Osteocyte (in vitro differentiated cells): ENCODE measurements at regions not wholly inside any gene's neighbourhood (a gene's known extent, or its start where the extent isn't known, plus 50 kb on each side); places are given as distances from the start of the nearest gene placed in this dataset.

ENCODE experiments used
- DNase-seq: peaks from one replicate; pipeline ENCODE4 v3.0.0; 2021; ENCODE audit warnings: mixed read lengths; ENCODE audit not compliant: unreplicated experiment; ENCODE audit errors: extremely low spot score
- H3K27ac Mint-ChIP-seq: one replicate; pipeline ENCODE4 v1.8.0; 2021; ENCODE audit warnings: mild to moderate bottlenecking, mixed read lengths; ENCODE audit not compliant: unreplicated experiment
- H3K27me3 Mint-ChIP-seq: one replicate; pipeline ENCODE4 v1.8.0; 2021; ENCODE audit warnings: mixed read lengths; ENCODE audit not compliant: unreplicated experiment
- H3K36me3 Mint-ChIP-seq: one replicate; pipeline ENCODE4 v1.8.0; 2021; ENCODE audit warnings: mixed read lengths; ENCODE audit not compliant: unreplicated experiment
- H3K4me1 Mint-ChIP-seq: one replicate; pipeline ENCODE4 v1.8.0; 2021; ENCODE audit warnings: mixed read lengths; ENCODE audit not compliant: unreplicated experiment
- H3K4me3 Mint-ChIP-seq: one replicate; pipeline ENCODE4 v1.8.0; 2021; ENCODE audit warnings: mild to moderate bottlenecking, moderate library complexity, mixed read lengths; ENCODE audit not compliant: unreplicated experiment
- H3K9me3 Mint-ChIP-seq: one replicate; pipeline ENCODE4 v1.8.0; 2021; ENCODE audit warnings: mixed read lengths; ENCODE audit not compliant: unreplicated experiment
- TF ChIP-seq, protein P1 (sequence below): fragments of 200-600 bp; sonication (generic); IDR thresholded peaks from 2 replicates; pipeline ENCODE4 v1.5.0; 2021; ENCODE audit warnings: antibody characterized with exemption, mild to moderate bottlenecking, moderate library complexity

DNA sequence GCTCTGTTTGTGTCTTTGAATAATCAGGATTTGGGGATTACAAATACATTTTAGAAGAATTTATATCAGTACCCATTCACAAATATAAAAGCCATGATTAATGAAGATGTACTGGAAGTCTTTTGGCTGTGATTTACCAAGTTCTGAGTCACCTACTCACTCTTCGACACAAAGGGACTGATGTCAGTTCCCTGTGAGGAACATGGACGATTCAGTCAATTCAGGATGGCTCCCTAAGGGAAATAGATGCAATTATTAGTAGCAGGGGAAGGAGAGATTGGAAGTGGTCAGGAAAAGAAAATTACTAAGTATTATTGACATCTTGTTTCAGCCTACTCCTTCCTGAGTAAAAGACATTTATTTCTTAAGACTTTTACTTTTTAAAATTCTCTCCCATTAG is 550.7 kb upstream of the SLIT2 start:
- H3K36me3 Mint-ChIP-seq = peaks cover 4% of the 10 kb centered on the region
- no peaks in the 10 kb centered on the region for H3K27me3 Mint-ChIP-seq
- no peak overlapping the region for H3K4me3 Mint-ChIP-seq
- no peak for DNase-seq
- no peaks in the 10 kb centered on the region for H3K4me1 Mint-ChIP-seq
- H3K9me3 Mint-ChIP-seq = peaks cover 20% of the 10 kb centered on the region
- H3K27ac Mint-ChIP-seq = no peak overlapping the region
- TF ChIP-seq, protein P1, sequence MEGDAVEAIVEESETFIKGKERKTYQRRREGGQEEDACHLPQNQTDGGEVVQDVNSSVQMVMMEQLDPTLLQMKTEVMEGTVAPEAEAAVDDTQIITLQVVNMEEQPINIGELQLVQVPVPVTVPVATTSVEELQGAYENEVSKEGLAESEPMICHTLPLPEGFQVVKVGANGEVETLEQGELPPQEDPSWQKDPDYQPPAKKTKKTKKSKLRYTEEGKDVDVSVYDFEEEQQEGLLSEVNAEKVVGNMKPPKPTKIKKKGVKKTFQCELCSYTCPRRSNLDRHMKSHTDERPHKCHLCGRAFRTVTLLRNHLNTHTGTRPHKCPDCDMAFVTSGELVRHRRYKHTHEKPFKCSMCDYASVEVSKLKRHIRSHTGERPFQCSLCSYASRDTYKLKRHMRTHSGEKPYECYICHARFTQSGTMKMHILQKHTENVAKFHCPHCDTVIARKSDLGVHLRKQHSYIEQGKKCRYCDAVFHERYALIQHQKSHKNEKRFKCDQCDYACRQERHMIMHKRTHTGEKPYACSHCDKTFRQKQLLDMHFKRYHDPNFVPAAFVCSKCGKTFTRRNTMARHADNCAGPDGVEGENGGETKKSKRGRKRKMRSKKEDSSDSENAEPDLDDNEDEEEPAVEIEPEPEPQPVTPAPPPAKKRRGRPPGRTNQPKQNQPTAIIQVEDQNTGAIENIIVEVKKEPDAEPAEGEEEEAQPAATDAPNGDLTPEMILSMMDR = no peak

DNA sequence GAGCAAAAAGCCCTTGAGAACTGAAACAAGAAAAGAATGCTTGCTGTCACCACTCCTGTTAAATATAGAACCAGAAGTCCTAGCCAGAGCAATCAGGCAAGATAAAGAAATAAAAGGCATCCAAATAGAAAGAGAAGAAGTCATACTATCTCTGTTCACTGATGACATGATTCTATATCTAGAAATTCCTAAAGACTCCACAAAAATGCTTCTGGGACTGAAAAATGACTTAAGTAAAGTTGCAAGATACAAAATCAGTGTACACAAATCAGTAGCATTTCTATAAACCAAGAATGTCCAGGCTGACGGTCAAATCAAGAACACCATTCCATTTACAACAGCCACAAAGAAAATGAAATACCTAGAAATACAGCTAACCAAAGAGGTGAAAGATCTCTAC is 552.7 kb upstream of the SLIT2 start:
- Mint-ChIP-seq H3K9me3 (peaks cover 20% of the 10 kb centered on the region), H3K4me1 (peaks cover 4% of the 10 kb centered on the region), H3K27me3 (no peaks in the 10 kb centered on the region), H3K36me3 (peaks cover 4% of the 10 kb centered on the region), H3K27ac (no peak overlapping the region), H3K4me3 (no peak overlapping the region)
- TF ChIP-seq, protein P1 = no peak
- DNase-seq = no peak

DNA sequence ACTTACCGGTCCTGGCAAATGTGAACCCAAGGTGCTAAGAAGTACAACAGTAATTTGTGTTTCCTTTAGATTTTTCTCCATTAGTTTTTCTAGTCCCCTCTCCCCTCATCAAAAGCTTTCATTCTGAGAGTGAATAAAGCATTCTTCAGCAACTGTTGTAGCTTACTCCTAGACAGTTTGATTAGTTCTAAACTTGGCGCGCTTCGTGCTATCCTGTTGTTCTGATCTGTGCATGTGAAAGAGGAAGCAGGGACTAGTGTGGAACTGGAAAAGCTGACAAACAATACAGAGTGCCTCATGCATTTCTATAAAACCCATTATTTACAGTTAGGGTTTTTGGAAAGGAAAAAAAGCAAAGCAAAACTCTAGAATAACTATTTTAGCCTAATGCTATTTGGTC is 556.9 kb upstream of the SLIT2 start:
- H3K27me3 Mint-ChIP-seq = no peaks in the 10 kb centered on the region
- TF ChIP-seq, protein P1 = no peak
- H3K4me3 Mint-ChIP-seq = no peak overlapping the region
- H3K27ac Mint-ChIP-seq = no peak overlapping the region
- DNase-seq = no peak
- peaks cover 17% of the 10 kb centered on the region for H3K4me1 Mint-ChIP-seq
- peaks cover 4% of the 10 kb centered on the region for H3K36me3 Mint-ChIP-seq
- peaks cover 20% of the 10 kb centered on the region for H3K9me3 Mint-ChIP-seq

DNA sequence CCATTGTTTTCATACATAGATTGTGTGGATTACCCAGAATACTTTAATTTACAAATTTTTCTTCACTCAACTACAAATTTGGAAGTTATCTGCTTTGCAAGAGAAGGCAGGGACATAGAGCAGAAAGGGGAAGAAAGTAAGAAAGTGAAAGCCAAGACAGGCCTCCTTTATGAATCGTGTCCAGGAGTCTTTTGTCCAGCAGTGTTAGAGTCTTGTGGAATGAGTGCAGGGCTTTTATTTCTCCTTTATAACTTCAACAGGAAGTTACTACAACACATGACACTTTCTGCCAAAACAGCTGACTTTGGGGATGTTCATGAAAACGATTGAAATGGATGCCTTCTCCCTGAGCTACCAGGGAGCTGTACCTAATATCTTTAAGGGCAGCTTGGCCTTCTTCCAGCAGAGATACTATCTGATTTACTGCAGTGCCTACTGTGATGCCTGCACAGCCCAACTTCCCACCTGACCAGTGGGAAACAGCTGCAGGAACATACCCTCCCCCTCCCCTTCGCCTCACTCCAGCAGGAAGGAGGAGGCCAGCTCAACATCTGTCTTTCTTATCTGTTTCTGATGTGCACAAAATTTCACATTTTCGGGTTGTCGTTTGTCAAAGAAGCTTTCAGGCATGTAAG is 557.7 kb upstream of the SLIT2 start:
- Mint-ChIP-seq H3K4me3 (no peak overlapping the region), H3K36me3 (peaks cover 4% of the 10 kb centered on the region), H3K9me3 (peaks cover 17% of the 10 kb centered on the region), H3K27ac (no peak overlapping the region), H3K27me3 (no peaks in the 10 kb centered on the region), H3K4me1 (peaks cover 24% of the 10 kb centered on the region)
- no peak for DNase-seq
- TF ChIP-seq, protein P1 = no peak

DNA sequence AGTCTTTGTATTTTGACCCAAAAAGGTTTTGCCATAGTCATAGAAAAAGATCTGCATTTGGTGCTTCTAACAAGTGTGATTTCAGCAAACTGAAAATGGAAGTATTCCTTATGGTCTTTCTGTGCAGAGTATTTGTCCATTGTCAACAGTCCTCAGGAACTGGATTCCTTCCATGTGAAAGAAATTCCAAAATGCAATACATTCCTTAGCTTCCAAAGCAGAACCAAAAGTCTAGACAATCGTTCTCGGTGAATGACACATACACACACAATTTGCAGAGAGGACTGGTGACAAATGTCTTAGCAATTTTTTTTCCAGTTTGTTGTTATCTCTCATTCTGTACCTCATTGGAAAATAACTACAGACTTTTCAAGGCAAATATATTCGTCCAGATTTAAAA is 562.2 kb upstream of the SLIT2 start:
- DNase-seq = no peak
- TF ChIP-seq, protein P1 = no peak
- peak overlapping the region; percentile 90 for H3K27ac Mint-ChIP-seq
- H3K27me3 Mint-ChIP-seq = no peaks in the 10 kb centered on the region
- H3K9me3 Mint-ChIP-seq = no peaks in the 10 kb centered on the region
- peaks cover 32% of the 10 kb centered on the region for H3K4me1 Mint-ChIP-seq
- H3K4me3 Mint-ChIP-seq = peak overlapping the region; percentile 56
- no peaks in the 10 kb centered on the region for H3K36me3 Mint-ChIP-seq
